BLaER1 (cell line): ENCODE measurements at regions not wholly inside any gene's neighbourhood (a gene's known extent, or its start where the extent isn't known, plus 50 kb on each side); places are given as distances from the start of the nearest gene placed in this dataset.

Source experiments
- H3K27ac ChIP-seq: shearing (Covaris generic); formaldehyde crosslinking; 2 replicates; pipeline ENCODE4 v1.8.1; 2022
- H3K27me3 ChIP-seq: shearing (Covaris generic); formaldehyde crosslinking; 2 replicates; pipeline ENCODE4 v1.8.1; 2022
- H3K36me3 ChIP-seq: shearing (Covaris generic); formaldehyde crosslinking; 2 replicates; pipeline ENCODE4 v1.8.1; 2022
- H3K4me1 ChIP-seq: shearing (Covaris generic); formaldehyde crosslinking; 2 replicates; pipeline ENCODE4 v1.8.1; 2022
- H3K4me2 ChIP-seq: shearing (Covaris generic); formaldehyde crosslinking; 2 replicates; pipeline ENCODE4 v1.8.1; 2022
- H3K4me3 ChIP-seq: shearing (Covaris generic); formaldehyde crosslinking; 2 replicates; pipeline ENCODE4 v1.8.1; 2022
- H3K9ac ChIP-seq: shearing (Covaris generic); formaldehyde crosslinking; 2 replicates; pipeline ENCODE4 v1.8.1; 2022
- H3K9me3 ChIP-seq: shearing (Covaris generic); formaldehyde crosslinking; 2 replicates; pipeline ENCODE4 v1.8.1; 2022
- H4K20me1 ChIP-seq: shearing (Covaris generic); formaldehyde crosslinking; 2 replicates; pipeline ENCODE4 v1.8.1; 2022
- Cebpa-rat ChIP-seq: shearing (Covaris generic); IDR thresholded peaks from 2 replicates; pipeline ENCODE4 v1.8.1; 2022

DNA sequence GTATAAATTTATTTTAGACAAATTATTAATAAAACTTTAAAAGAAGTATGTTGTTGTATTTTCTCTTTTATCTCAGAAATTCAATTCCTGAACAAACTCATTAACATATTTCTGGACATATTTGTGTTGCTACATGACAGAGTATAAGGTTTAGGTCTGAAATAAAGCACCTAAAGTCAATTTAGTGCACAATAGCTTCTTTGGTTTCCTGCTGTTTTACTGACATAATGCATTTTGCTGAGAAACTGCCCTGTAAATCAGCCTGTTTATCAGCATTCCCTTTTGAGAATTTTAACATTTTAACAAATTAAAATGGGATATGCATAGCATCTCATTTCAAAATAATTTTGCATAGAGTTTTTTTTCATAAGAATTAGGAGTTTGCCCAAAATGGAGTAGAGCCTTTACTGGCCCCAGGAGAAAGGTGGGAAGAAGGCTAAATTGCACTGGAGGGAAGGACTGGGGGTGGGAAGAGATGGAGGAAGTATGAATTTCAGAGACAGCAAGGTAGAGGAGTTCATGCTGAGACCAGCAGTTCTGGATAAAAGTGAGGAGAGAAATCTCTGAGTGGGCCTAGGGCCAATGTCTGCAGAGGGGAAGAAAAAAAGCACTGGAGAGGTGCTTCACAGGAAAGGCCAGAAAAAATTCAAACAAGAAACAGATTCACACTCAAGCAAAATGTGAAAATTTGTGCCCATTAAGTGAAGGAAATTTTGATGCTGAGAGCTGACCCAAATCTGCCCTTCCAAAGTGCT lies 324.2 kb upstream of the HSF2 start:
- Histone ChIP-seq H3K36me3 (no peaks in the 10 kb centered on the region), H3K4me2 (no peak overlapping the region), H3K27me3 (no peaks in the 10 kb centered on the region), H3K4me1 (no peaks in the 10 kb centered on the region), H3K9me3 (no peaks in the 10 kb centered on the region), H3K4me3 (no peak overlapping the region), H3K9ac (no peak overlapping the region), H4K20me1 (no peaks in the 10 kb centered on the region), H3K27ac (no peak overlapping the region)
- no peak for TF ChIP-seq Cebpa-rat

- Histone ChIP-seq H4K20me1 (no peaks in the 10 kb centered on the region), H3K27ac (no peak overlapping the region), H3K9ac (no peak overlapping the region), H3K27me3 (no peaks in the 10 kb centered on the region), H3K36me3 (no peaks in the 10 kb centered on the region), H3K4me3 (no peak overlapping the region), H3K4me1 (no peaks in the 10 kb centered on the region), H3K4me2 (no peak overlapping the region), H3K9me3 (no peaks in the 10 kb centered on the region)
- TF ChIP-seq Cebpa-rat = no peak
Observed at GRCh38 chr6:122075917-122076316, 323.5 kb upstream of the HSF2 start.

DNA sequence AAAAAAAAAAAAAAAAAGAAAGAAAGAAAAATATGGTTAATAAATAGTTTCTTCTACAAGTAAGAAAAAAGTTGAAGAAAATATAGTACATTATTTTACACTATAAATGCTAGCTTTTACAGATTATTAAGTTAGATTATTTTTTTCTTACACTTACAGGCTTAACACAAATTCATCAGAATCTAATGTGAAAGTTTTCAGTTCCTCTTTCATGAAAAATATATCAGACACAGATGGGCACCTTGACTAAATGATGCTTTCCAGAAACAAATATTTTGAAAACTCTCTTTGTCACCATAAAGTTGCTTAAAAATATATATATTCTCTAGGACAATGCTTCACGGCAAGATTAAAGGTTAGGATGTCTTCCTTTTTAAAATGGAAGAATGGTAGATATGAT lies 321.8 kb upstream of the HSF2 start:
- Histone ChIP-seq H3K9ac (no peak overlapping the region), H3K4me3 (no peak overlapping the region), H3K4me1 (no peaks in the 10 kb centered on the region), H4K20me1 (no peaks in the 10 kb centered on the region), H3K36me3 (no peaks in the 10 kb centered on the region), H3K27ac (no peak overlapping the region), H3K9me3 (no peaks in the 10 kb centered on the region), H3K27me3 (no peaks in the 10 kb centered on the region), H3K4me2 (no peak overlapping the region)
- no peak for TF ChIP-seq Cebpa-rat

DNA sequence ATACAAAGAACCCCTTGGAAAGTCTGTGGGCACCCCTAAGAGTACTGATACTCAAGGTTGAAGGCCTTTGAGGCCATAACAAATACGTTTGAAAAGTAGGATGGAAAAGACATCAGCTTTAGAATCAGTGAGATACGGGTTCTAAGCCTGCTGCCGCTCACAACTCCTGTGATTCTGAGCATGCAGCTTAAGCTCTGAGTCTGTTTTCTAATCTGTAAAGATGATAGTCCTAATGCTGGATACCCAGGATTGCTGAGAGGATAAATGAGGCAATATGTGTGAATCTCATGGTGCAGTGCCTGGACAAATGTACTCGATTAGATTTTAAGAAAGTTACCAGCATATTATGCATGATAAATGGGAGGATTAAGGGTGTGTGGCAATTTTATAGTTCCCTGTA lies 321.0 kb upstream of the HSF2 start:
- H3K4me1 ChIP-seq = no peaks in the 10 kb centered on the region
- TF ChIP-seq Cebpa-rat = no peak
- no peaks in the 10 kb centered on the region for H3K9me3 ChIP-seq
- no peak overlapping the region for H3K9ac ChIP-seq
- H3K4me2 ChIP-seq = no peak overlapping the region
- no peak overlapping the region for H3K27ac ChIP-seq
- no peaks in the 10 kb centered on the region for H3K27me3 ChIP-seq
- no peak overlapping the region for H3K4me3 ChIP-seq
- no peaks in the 10 kb centered on the region for H4K20me1 ChIP-seq
- H3K36me3 ChIP-seq = no peaks in the 10 kb centered on the region

DNA sequence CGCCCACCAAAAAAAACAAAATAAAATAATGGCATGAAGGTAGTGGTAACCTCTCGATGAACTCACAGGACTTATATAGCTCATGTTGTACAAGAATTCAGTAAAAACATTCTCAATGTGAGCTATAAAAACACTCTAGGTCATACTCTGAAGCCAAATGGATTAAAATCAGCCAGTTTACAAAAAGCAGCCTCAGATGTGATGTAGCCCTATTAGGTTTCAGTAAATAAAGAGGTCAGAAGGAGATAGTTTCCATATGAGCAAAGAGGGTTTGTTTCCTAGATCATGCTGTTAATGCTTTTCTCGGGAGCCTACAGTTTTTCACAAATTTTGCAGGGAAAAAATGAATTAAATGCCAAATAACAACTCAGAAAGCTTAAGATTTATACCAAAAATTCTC lies 319.5 kb upstream of the HSF2 start:
- Histone ChIP-seq H4K20me1 (no peaks in the 10 kb centered on the region), H3K27ac (no peak overlapping the region), H3K27me3 (no peaks in the 10 kb centered on the region), H3K4me2 (no peak overlapping the region), H3K9ac (no peak overlapping the region), H3K4me3 (no peak overlapping the region), H3K9me3 (no peaks in the 10 kb centered on the region), H3K4me1 (no peaks in the 10 kb centered on the region), H3K36me3 (no peaks in the 10 kb centered on the region)
- no peak for TF ChIP-seq Cebpa-rat

GRCh38 chr6:122081921-122082320 lies 317.5 kb upstream of the HSF2 start:
- no peak for TF ChIP-seq Cebpa-rat
- H4K20me1 ChIP-seq = no peaks in the 10 kb centered on the region
- no peak overlapping the region for H3K9ac ChIP-seq
- no peak overlapping the region for H3K4me2 ChIP-seq
- no peaks in the 10 kb centered on the region for H3K4me1 ChIP-seq
- no peaks in the 10 kb centered on the region for H3K36me3 ChIP-seq
- H3K4me3 ChIP-seq = no peak overlapping the region
- H3K27ac ChIP-seq = no peak overlapping the region
- no peaks in the 10 kb centered on the region for H3K27me3 ChIP-seq
- no peaks in the 10 kb centered on the region for H3K9me3 ChIP-seq

DNA sequence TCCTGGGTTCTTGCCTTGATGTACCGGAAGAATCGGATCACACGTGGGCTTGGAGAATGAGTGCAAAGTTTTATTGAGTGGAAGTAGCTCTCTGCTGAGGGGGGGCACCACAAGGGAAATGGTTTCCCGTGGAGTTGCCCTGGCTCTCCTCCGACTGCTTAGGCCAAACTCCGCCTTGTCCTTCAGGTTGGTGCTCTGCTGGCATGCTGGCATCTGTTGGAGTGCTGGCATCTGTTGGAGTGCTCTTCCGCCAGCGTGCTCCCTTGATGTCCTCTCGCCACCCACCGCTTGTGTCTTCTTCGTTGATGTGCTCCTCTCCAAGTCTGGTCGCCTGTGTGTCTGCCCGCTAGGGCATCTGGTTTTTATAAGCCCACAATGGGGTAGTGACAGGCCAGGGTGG lies 317.1 kb upstream of the HSF2 start:
- TF ChIP-seq Cebpa-rat = no peak
- H3K4me1 ChIP-seq = no peaks in the 10 kb centered on the region
- H3K36me3 ChIP-seq = no peaks in the 10 kb centered on the region
- no peaks in the 10 kb centered on the region for H3K9me3 ChIP-seq
- no peak overlapping the region for H3K9ac ChIP-seq
- no peak overlapping the region for H3K27ac ChIP-seq
- no peak overlapping the region for H3K4me3 ChIP-seq
- H4K20me1 ChIP-seq = no peaks in the 10 kb centered on the region
- H3K27me3 ChIP-seq = no peaks in the 10 kb centered on the region
- no peak overlapping the region for H3K4me2 ChIP-seq

DNA sequence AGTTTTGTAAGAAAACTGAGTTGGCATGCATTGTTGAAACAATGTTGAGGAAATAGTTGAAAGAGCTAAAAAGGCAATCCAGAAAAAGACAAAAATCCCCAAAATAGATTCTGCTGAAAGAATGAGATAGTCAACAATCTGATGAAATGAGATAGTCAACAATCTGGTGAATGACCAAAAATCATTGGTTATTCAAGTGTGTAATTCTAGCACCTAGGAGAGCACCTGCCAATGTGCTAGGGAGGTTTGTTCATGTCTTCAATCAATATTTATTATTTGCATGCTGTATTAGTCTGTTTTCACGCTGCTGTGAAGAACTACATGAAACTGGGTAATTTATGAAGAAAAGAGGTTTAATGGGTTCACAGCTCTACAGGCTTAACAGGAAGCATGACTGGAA lies 307.1 kb upstream of the HSF2 start:
- Histone ChIP-seq H3K9ac (no peak overlapping the region), H3K9me3 (no peaks in the 10 kb centered on the region), H3K36me3 (no peaks in the 10 kb centered on the region), H3K4me2 (no peak overlapping the region), H3K27ac (no peak overlapping the region), H3K4me3 (no peak overlapping the region), H3K27me3 (no peaks in the 10 kb centered on the region), H3K4me1 (no peaks in the 10 kb centered on the region), H4K20me1 (no peaks in the 10 kb centered on the region)
- TF ChIP-seq Cebpa-rat = no peak

GRCh38 chr6:122098201-122098678 lies 301.2 kb upstream of the HSF2 start:
- Histone ChIP-seq H3K9ac (no peak overlapping the region), H4K20me1 (no peaks in the 10 kb centered on the region), H3K4me2 (no peak overlapping the region), H3K27me3 (no peaks in the 10 kb centered on the region), H3K27ac (no peak overlapping the region), H3K4me1 (no peaks in the 10 kb centered on the region), H3K36me3 (no peaks in the 10 kb centered on the region), H3K4me3 (no peak overlapping the region), H3K9me3 (no peaks in the 10 kb centered on the region; the same call in 1 of the 2 replicates)
- TF ChIP-seq Cebpa-rat = no peak

DNA sequence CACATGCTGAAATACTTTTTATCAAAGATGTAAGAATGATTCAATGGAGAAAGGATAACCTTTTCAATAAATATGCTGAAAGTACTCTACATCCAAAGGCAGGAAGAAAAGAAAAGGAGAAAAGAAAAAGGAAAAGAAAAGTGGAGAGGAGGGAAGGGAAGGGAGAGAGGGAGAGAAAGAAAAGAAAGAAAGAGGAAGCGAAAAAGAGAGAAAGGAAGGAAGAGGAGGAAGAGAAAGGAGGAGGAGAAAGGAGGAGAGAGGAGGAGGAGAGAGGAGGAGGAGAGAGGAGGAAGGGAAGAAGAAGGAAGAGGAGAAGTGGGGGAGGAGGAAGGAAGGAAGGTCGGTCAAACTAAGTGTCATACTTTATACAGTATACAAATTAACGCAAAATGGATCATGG lies 297.4 kb upstream of the HSF2 start:
- Histone ChIP-seq H3K4me1 (no peaks in the 10 kb centered on the region), H3K36me3 (no peaks in the 10 kb centered on the region), H3K4me2 (no peak overlapping the region), H4K20me1 (no peaks in the 10 kb centered on the region), H3K4me3 (no peak overlapping the region), H3K27me3 (no peaks in the 10 kb centered on the region), H3K27ac (no peak overlapping the region), H3K9me3 (no peaks in the 10 kb centered on the region; the same call in 1 of the 2 replicates), H3K9ac (no peak overlapping the region)
- TF ChIP-seq Cebpa-rat = no peak
